Astrocyte (in vitro differentiated cells and primary cell): ENCODE measurements at regions not wholly inside any gene's neighbourhood (a gene's known extent, or its start where the extent isn't known, plus 50 kb on each side); places are given as distances from the start of the nearest gene placed in this dataset.

ENCODE experiments used
- DNase-seq: peaks from one replicate; pipeline ENCODE4 v3.0.0-alpha.2; 2010; ENCODE audit warnings: low read depth
- FAIRE-seq: peaks from 2 replicates; lab custom pipeline; 2011; peaks lifted over from hg19 to GRCh38; lab: Jason Lieb, UNC
- H2AFZ ChIP-seq: 2 replicates; pipeline ENCODE4 v1.6.0; 2012; ENCODE audit warnings: low read depth, low read length, inconsistent platforms
- H3K27ac ChIP-seq: 2 replicates; pipeline ENCODE4 v1.5.1; 2011; ENCODE audit warnings: low read depth, low read length, inconsistent platforms
- H3K27me3 ChIP-seq: 2 replicates; pipeline ENCODE4 v1.6.0; 2011; ENCODE audit warnings: low read length, inconsistent platforms; ENCODE audit not compliant: insufficient read depth
- H3K36me3 ChIP-seq: 2 replicates; pipeline ENCODE4 v1.5.1; 2011; ENCODE audit warnings: low read length, inconsistent platforms; ENCODE audit not compliant: insufficient read depth
- H3K4me1 ChIP-seq: 2 replicates; pipeline ENCODE4 v1.5.1; 2011; ENCODE audit warnings: low read length, inconsistent platforms; ENCODE audit not compliant: insufficient read depth
- H3K4me2 ChIP-seq: 2 replicates; pipeline ENCODE4 v1.6.0; 2012; ENCODE audit warnings: low read length, inconsistent platforms
- H3K4me3 ChIP-seq: 2 replicates; pipeline ENCODE4 v1.5.1; 2011; ENCODE audit warnings: low read depth, mild to moderate bottlenecking, low read length, inconsistent platforms; ENCODE audit not compliant: insufficient read depth
- H3K79me2 ChIP-seq: 2 replicates; pipeline ENCODE4 v1.6.0; 2012; ENCODE audit warnings: mild to moderate bottlenecking, low read length, inconsistent platforms; ENCODE audit not compliant: insufficient read depth
- H3K9ac ChIP-seq: 2 replicates; pipeline ENCODE4 v1.6.0; 2012; ENCODE audit warnings: mild to moderate bottlenecking, low read length, inconsistent platforms
- H3K9me3 ChIP-seq: 2 replicates; pipeline ENCODE4 v1.5.1; 2012; ENCODE audit warnings: low read depth, mild to moderate bottlenecking, low read length, inconsistent platforms; ENCODE audit not compliant: insufficient read depth
- H4K20me1 ChIP-seq: 2 replicates; pipeline ENCODE4 v1.6.0; 2012; ENCODE audit warnings: low read length, inconsistent platforms; ENCODE audit not compliant: insufficient read depth
- H3K27ac Mint-ChIP-seq: one replicate; pipeline ENCODE4 v1.8.0; 2021; ENCODE audit warnings: mild to moderate bottlenecking, mixed read lengths; ENCODE audit not compliant: unreplicated experiment
- H3K27me3 Mint-ChIP-seq: one replicate; pipeline ENCODE4 v1.8.0; 2021; ENCODE audit warnings: low read depth, mixed read lengths; ENCODE audit not compliant: unreplicated experiment
- H3K36me3 Mint-ChIP-seq: one replicate; pipeline ENCODE4 v1.8.0; 2021; ENCODE audit warnings: low read depth, mixed read lengths; ENCODE audit not compliant: unreplicated experiment
- H3K4me1 Mint-ChIP-seq: one replicate; pipeline ENCODE4 v1.8.0; 2021; ENCODE audit warnings: low read depth, mixed read lengths; ENCODE audit not compliant: unreplicated experiment
- H3K4me3 Mint-ChIP-seq: one replicate; pipeline ENCODE4 v1.8.0; 2021; ENCODE audit warnings: mild to moderate bottlenecking, moderate library complexity, mixed read lengths; ENCODE audit not compliant: unreplicated experiment
- H3K9me3 Mint-ChIP-seq: one replicate; pipeline ENCODE4 v1.8.0; 2021; ENCODE audit warnings: mild to moderate bottlenecking, mixed read lengths; ENCODE audit not compliant: unreplicated experiment
- CTCF ChIP-seq: IDR thresholded peaks from 2 replicates; pipeline ENCODE4 v1.5.1; 2011; ENCODE audit warnings: low read depth, mild to moderate bottlenecking, inconsistent platforms, low read length, moderate library complexity; ENCODE audit not compliant: insufficient read depth
- EZH2 ChIP-seq: IDR thresholded peaks from 2 replicates; pipeline ENCODE4 v1.6.1; 2012; ENCODE audit warnings: mild to moderate bottlenecking, low read length, inconsistent platforms; ENCODE audit not compliant: insufficient read depth

DNA sequence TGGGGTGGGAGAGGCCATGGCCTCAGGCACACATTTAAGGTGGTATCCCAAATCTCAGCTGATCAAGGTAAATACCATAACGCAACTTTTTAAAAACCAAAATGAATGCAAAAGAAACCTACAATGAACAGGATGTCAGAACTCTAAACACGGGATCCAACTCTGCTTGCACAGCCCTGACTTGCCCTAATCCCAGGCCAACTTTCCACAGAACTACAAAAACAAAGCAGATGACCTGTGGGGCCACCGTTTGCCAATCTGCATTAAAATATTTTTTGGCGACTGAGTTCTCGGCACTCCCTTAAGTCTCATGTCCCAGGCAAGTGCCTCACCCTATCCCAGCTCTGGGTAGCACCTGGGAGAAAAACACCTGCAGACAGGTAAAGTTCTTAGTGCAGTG, 110.5 kb downstream of the ZFP64 start:
- Histone ChIP-seq H3K27ac (no peak overlapping the region), H3K27me3 (no peaks in the 10 kb centered on the region), H3K9ac (no peak overlapping the region), H3K79me2 (no peaks in the 10 kb centered on the region), H3K4me1 (no peaks in the 10 kb centered on the region), H2AFZ (no peak overlapping the region), H3K4me3 (no peak overlapping the region), H3K36me3 (peaks cover 9% of the 10 kb centered on the region), H3K4me2 (no peak overlapping the region), H4K20me1 (peaks cover 17% of the 10 kb centered on the region), H3K9me3 (no peaks in the 10 kb centered on the region)
- no peak for FAIRE-seq
- Mint-ChIP-seq H3K9me3 (no peaks in the 10 kb centered on the region), H3K36me3 (peaks cover 10% of the 10 kb centered on the region), H3K27me3 (no peaks in the 10 kb centered on the region), H3K27ac (no peak overlapping the region), H3K4me3 (no peak overlapping the region), H3K4me1 (no peaks in the 10 kb centered on the region)
- TF ChIP-seq EZH2 (no peak), CTCF (no peak)
- DNase-seq: no peak

DNA sequence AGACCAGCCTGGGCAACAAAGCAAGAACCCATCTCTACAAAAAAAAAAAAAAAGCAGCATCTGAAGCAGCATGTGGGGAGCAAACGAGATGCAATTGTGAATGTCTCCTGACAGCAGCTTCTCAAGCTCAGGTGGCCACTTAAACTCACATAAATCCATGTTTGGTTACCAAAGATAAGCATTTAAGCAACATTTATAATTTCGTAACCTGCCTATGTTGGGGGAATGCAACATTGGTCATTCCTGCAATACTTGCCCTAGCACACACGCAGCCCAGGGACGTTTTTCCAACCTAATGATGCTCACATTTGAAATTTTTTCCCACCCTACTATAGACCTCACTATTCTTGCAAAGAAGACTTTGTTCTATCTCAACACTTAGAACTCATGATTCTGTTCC, 113.3 kb downstream of the ZFP64 start:
- H3K4me1 Mint-ChIP-seq: no peaks in the 10 kb centered on the region
- H3K9ac ChIP-seq: no peak overlapping the region
- peaks cover 5% of the 10 kb centered on the region for H3K36me3 ChIP-seq
- FAIRE-seq (no peak), DNase-seq (no peak)
- peaks cover 5% of the 10 kb centered on the region for H3K36me3 Mint-ChIP-seq
- no peaks in the 10 kb centered on the region for H3K27me3 Mint-ChIP-seq
- H3K4me3 Mint-ChIP-seq: no peak overlapping the region
- H3K9me3 ChIP-seq: no peaks in the 10 kb centered on the region
- H3K4me2 ChIP-seq: no peak overlapping the region
- peaks cover 18% of the 10 kb centered on the region for H4K20me1 ChIP-seq
- TF ChIP-seq CTCF: no peak
- no peak overlapping the region for H2AFZ ChIP-seq
- no peaks in the 10 kb centered on the region for H3K9me3 Mint-ChIP-seq
- H3K4me3 ChIP-seq: no peak overlapping the region
- H3K79me2 ChIP-seq: no peaks in the 10 kb centered on the region
- H3K27ac ChIP-seq: no peak overlapping the region
- no peak overlapping the region for H3K27ac Mint-ChIP-seq
- no peaks in the 10 kb centered on the region for H3K27me3 ChIP-seq
- no peaks in the 10 kb centered on the region for H3K4me1 ChIP-seq

- Histone ChIP-seq H3K27me3 (no peaks in the 10 kb centered on the region), H3K9me3 (no peaks in the 10 kb centered on the region), H4K20me1 (peaks cover 10% of the 10 kb centered on the region), H3K27ac (no peak overlapping the region), H3K9ac (no peak overlapping the region), H3K4me3 (no peak overlapping the region), H2AFZ (no peak overlapping the region), H3K4me2 (no peak overlapping the region), H3K4me1 (no peaks in the 10 kb centered on the region), H3K79me2 (no peaks in the 10 kb centered on the region), H3K36me3 (peaks cover 5% of the 10 kb centered on the region)
- no peak for TF ChIP-seq EZH2
- no peak for TF ChIP-seq CTCF
- no peak overlapping the region for H3K4me3 Mint-ChIP-seq
- H3K27ac Mint-ChIP-seq: no peak overlapping the region
- H3K4me1 Mint-ChIP-seq: no peaks in the 10 kb centered on the region
- H3K36me3 Mint-ChIP-seq: peaks cover 7% of the 10 kb centered on the region
- H3K9me3 Mint-ChIP-seq: no peaks in the 10 kb centered on the region
- no peak for FAIRE-seq
- H3K27me3 Mint-ChIP-seq: no peaks in the 10 kb centered on the region
- no peak for DNase-seq
Observed at GRCh38 chr20:52076164-52076563, 115.4 kb downstream of the ZFP64 start.
